ENCODE measurements at regions not wholly inside any gene's neighbourhood (a gene's known extent, or its start where the extent isn't known, plus 50 kb on each side); places are given as distances from the start of the nearest gene placed in this dataset.

GRCh38 chr1:118366286-118366685 is 181.3 kb upstream of the SPAG17 start:
- no peak overlapping the region for H3K4me2 ChIP-seq (ENCODE audit: low read depth, low read length)
- POLR2A ChIA-PET = no interaction called here
- H3K9ac ChIP-seq (ENCODE audit: insufficient read depth, low read depth, low read length) = no peak overlapping the region
- BruUV-seq (replicated peaks) = no TSS peak
- TF ChIP-seq ZBTB8A (CRISPR knock-in tag; IDR thresholded peaks at IDR 0.05; ENCODE audit: borderline replicate concordance, low read depth) = no peak
- TF ChIP-seq ZFP41 (CRISPR knock-in tag; IDR thresholded peaks at IDR 0.05; ENCODE audit: borderline replicate concordance) = no peak
- no peak for TF ChIP-seq CBX5 (CRISPR knock-in tag; IDR thresholded peaks at IDR 0.05; ENCODE audit: borderline replicate concordance)
- TF ChIP-seq ZNF563 (CRISPR knock-in tag; IDR thresholded peaks at IDR 0.05) = no peak
- no peak for TF ChIP-seq TCF12 (IDR thresholded peaks at IDR 0.05)
- no peak for TF ChIP-seq TCF12 (CRISPR knock-in tag; IDR thresholded peaks at IDR 0.05)
- TF ChIP-seq ZIK1 (CRISPR knock-in tag; IDR thresholded peaks at IDR 0.05; ENCODE audit: borderline replicate concordance, low read depth) = no peak
- no peak for TF ChIP-seq ZNF724P (CRISPR knock-in tag; IDR thresholded peaks at IDR 0.05; ENCODE audit: borderline replicate concordance)
- no peak for TF ChIP-seq KAT7 (CRISPR knock-in tag; IDR thresholded peaks at IDR 0.05; ENCODE audit: borderline replicate concordance)
- no peaks in the 10 kb centered on the region for H3K36me3 ChIP-seq (replicated peaks in 1 of 2; ENCODE audit: control insufficient read depth in 1 of 2, insufficient read depth in 2 of 2, low read length in 2 of 2)
- ATAC-seq (no peak), FAIRE-seq (no peak), DNase-seq (ENCODE audit: low spot score) (no peak)
- CTCF ChIA-PET (ENCODE audit: low intra/inter-chr PET ratio, low total read pairs) = no interaction called here
- H2AFZ ChIP-seq (ENCODE audit: low read length) = no peak overlapping the region
- no peaks in the 10 kb centered on the region for H3K4me1 ChIP-seq (ENCODE audit: insufficient read depth, low read length)
- H3K79me2 ChIP-seq (ENCODE audit: insufficient read depth, low read length) = no peaks in the 10 kb centered on the region
- H3K4me3 ChIP-seq (replicated peaks in 1 of 3; ENCODE audit: insufficient read depth in 1 of 3, low read depth in 2 of 3, low read length in 3 of 3) = no peak overlapping the region
- peaks cover 57% of the 10 kb centered on the region for H3K9me3 ChIP-seq (ENCODE audit: low read length)
- no peak overlapping the region for H3K27ac ChIP-seq (ENCODE audit: extremely low read length, insufficient read depth, low read length)
- intact Hi-C loops (cut with micrococcal nuclease; ENCODE audit: unreplicated experiment) = no loop called here
- no peaks in the 10 kb centered on the region for H3K27me3 ChIP-seq (ENCODE audit: control insufficient read depth in 1 of 2, insufficient read depth in 2 of 2, low read length in 2 of 2)
- WGBS (ENCODE audit: low lambda C conversion rate) = 0% methylated on average over 1 of the region's 1 CpG
- no peaks in the 10 kb centered on the region for H4K20me1 ChIP-seq (ENCODE audit: insufficient read depth, low read length)
- in situ Hi-C loops (cut with HindIII; ENCODE audit: extremely low pct_ligation_motif_present, low pct_unique_long_range_greater_than_20kb) = no loop called here

GRCh38 chr1:118364882-118365281 is 179.9 kb upstream of the SPAG17 start:
- no peaks in the 10 kb centered on the region for H4K20me1 ChIP-seq (ENCODE audit: insufficient read depth, low read length)
- H3K79me2 ChIP-seq (ENCODE audit: insufficient read depth, low read length) = no peaks in the 10 kb centered on the region
- no peaks in the 10 kb centered on the region for H3K36me3 ChIP-seq (replicated peaks in 1 of 2; ENCODE audit: control insufficient read depth in 1 of 2, insufficient read depth in 2 of 2, low read length in 2 of 2)
- H3K27ac ChIP-seq (ENCODE audit: extremely low read length, insufficient read depth, low read length) = no peak overlapping the region
- no TSS peak for BruUV-seq (replicated peaks)
- POLR2A ChIA-PET = no interaction called here
- H3K4me3 ChIP-seq (replicated peaks in 1 of 3; ENCODE audit: insufficient read depth in 1 of 3, low read depth in 2 of 3, low read length in 3 of 3) = no peak overlapping the region
- no peak overlapping the region for H3K9ac ChIP-seq (ENCODE audit: insufficient read depth, low read depth, low read length)
- DNase-seq (ENCODE audit: low spot score) = no peak
- FAIRE-seq = no peak
- no peak overlapping the region for H3K4me2 ChIP-seq (ENCODE audit: low read depth, low read length)
- H3K4me1 ChIP-seq (ENCODE audit: insufficient read depth, low read length) = no peaks in the 10 kb centered on the region
- ATAC-seq = no peak
- in situ Hi-C loops (cut with HindIII; ENCODE audit: extremely low pct_ligation_motif_present, low pct_unique_long_range_greater_than_20kb) = no loop called here
- WGBS (ENCODE audit: low lambda C conversion rate) = 0% methylated on average over 1 of the region's 1 CpG
- H3K27me3 ChIP-seq (ENCODE audit: control insufficient read depth in 1 of 2, insufficient read depth in 2 of 2, low read length in 2 of 2) = no peaks in the 10 kb centered on the region
- peaks cover 47% of the 10 kb centered on the region for H3K9me3 ChIP-seq (ENCODE audit: low read length)
- TF ChIP-seq ZNF7 (CRISPR knock-in tag; IDR thresholded peaks at IDR 0.05) (no peak), TARDBP (CRISPR knock-in tag; IDR thresholded peaks at IDR 0.05) (no peak), KDM6A (CRISPR knock-in tag; IDR thresholded peaks at IDR 0.05; ENCODE audit: low read depth) (no peak), SRF (IDR thresholded peaks at IDR 0.05; ENCODE audit: low read depth, low read length) (no peak), ZNF326 (CRISPR knock-in tag; IDR thresholded peaks at IDR 0.05; ENCODE audit: borderline replicate concordance) (no peak), ZNF572 (CRISPR knock-in tag; IDR thresholded peaks at IDR 0.05) (no peak), ZNF484 (CRISPR knock-in tag; IDR thresholded peaks at IDR 0.05; ENCODE audit: borderline replicate concordance, low read depth) (no peak), KAT7 (CRISPR knock-in tag; IDR thresholded peaks at IDR 0.05; ENCODE audit: borderline replicate concordance) (no peak), ZBTB3 (CRISPR knock-in tag; IDR thresholded peaks at IDR 0.05; ENCODE audit: borderline replicate concordance, low read depth) (no peak), KDM1A (CRISPR knock-in tag; IDR thresholded peaks at IDR 0.05) (no peak), CTCF (CRISPR knock-in tag; IDR thresholded peaks at IDR 0.05) (no peak), ZNF274 (CRISPR knock-in tag; IDR thresholded peaks at IDR 0.05) (no peak)
- intact Hi-C loops (cut with micrococcal nuclease; ENCODE audit: unreplicated experiment) = no loop called here
- CTCF ChIA-PET (ENCODE audit: low intra/inter-chr PET ratio, low total read pairs) = no interaction called here
- no peak overlapping the region for H2AFZ ChIP-seq (ENCODE audit: low read length)
